WTC11 (cell line): ENCODE measurements at regions not wholly inside any gene's neighbourhood (a gene's known extent, or its start where the extent isn't known, plus 50 kb on each side); places are given as distances from the start of the nearest gene placed in this dataset.

ENCODE experiments used
- ATAC-seq: fragments of 200-7000 bp; cut with Tn5 transposase; 2 replicates; pipeline ENCODE4 v1.10.0; 2021; ENCODE audit warnings: mild to moderate bottlenecking, moderate library complexity
- CTCF ChIA-PET: fragments of 300-600 bp; sonication (Branson Sonifier 250); formaldehyde crosslinking; loops from one replicate; lab custom pipeline; 2021; ENCODE audit warnings: antibody characterized with exemption; lab: Charles Lee
- POLR2A ChIA-PET: fragments of 350-600 bp; sonication (Branson Sonifier 250); formaldehyde crosslinking; loops from one replicate; lab custom pipeline; 2021; ENCODE audit warnings: antibody characterized with exemption; lab: Charles Lee
- DNase-seq: peaks from one replicate; pipeline ENCODE4 v3.0.0; 2021; ENCODE audit warnings: low spot score
- H3K27ac Mint-ChIP-seq: 2 replicates; pipeline ENCODE4 v1.8.0; 2021; ENCODE audit warnings: mixed read lengths
- H3K27me3 Mint-ChIP-seq: 2 replicates; pipeline ENCODE4 v1.8.0; 2021; ENCODE audit warnings: low read depth, mild to moderate bottlenecking, moderate library complexity, mixed read lengths
- H3K36me3 Mint-ChIP-seq: 2 replicates; pipeline ENCODE4 v1.8.0; 2021; ENCODE audit warnings: mixed read lengths
- H3K4me1 Mint-ChIP-seq: 2 replicates; pipeline ENCODE4 v1.8.0; 2022; ENCODE audit warnings: mixed read lengths
- H3K4me3 Mint-ChIP-seq: 2 replicates; pipeline ENCODE4 v1.8.0; 2021; ENCODE audit warnings: mild to moderate bottlenecking, moderate library complexity, mixed read lengths
- H3K9me3 Mint-ChIP-seq: 2 replicates; pipeline ENCODE4 v1.8.0; 2021; ENCODE audit warnings: mixed read lengths
- CBFB ChIP-seq: sonication (generic); formaldehyde crosslinking; IDR thresholded peaks from 2 replicates; pipeline ENCODE4 v1.8.1; 2022; ENCODE audit warnings: mild to moderate bottlenecking, low read depth, missing genetic modification reagents
- CREB1 ChIP-seq: sonication (generic); formaldehyde crosslinking; IDR thresholded peaks from 2 replicates; pipeline ENCODE4 v1.8.0; 2023; ENCODE audit warnings: mild to moderate bottlenecking, missing genetic modification reagents
- ELF4 ChIP-seq: sonication (generic); formaldehyde crosslinking; IDR thresholded peaks from 2 replicates; pipeline ENCODE4 v1.8.1; 2022; ENCODE audit warnings: low read depth, mild to moderate bottlenecking, moderate library complexity, missing genetic modification reagents
- GRHL2 ChIP-seq: fragments of 250-450 bp; sonication (Bioruptor Pico); IDR thresholded peaks from 2 replicates; pipeline ENCODE4 v1.8.0; 2022; ENCODE audit warnings: mild to moderate bottlenecking, moderate library complexity; ENCODE audit not compliant: insufficient replicate concordance, severe bottlenecking
- SMAD4 ChIP-seq: sonication (generic); formaldehyde crosslinking; IDR thresholded peaks from 2 replicates; pipeline ENCODE4 v1.8.0; 2022; ENCODE audit warnings: mild to moderate bottlenecking, missing genetic modification reagents
- SP1 ChIP-seq: sonication (generic); formaldehyde crosslinking; conservative IDR thresholded peaks from 2 replicates; pipeline ENCODE4 v1.8.1; 2022; ENCODE audit warnings: missing genetic modification reagents
- ZNF219 ChIP-seq: sonication (generic); formaldehyde crosslinking; IDR thresholded peaks from 2 replicates; pipeline ENCODE4 v1.8.0; 2023; ENCODE audit warnings: missing genetic modification reagents, mild to moderate bottlenecking, borderline replicate concordance
- ZNF232 ChIP-seq: sonication (generic); formaldehyde crosslinking; IDR thresholded peaks from 2 replicates; pipeline ENCODE4 v1.8.0; 2022; ENCODE audit warnings: mild to moderate bottlenecking, missing genetic modification reagents
- TF ChIP-seq, protein P1 (sequence below): fragments of 250-450 bp; sonication (Bioruptor Pico); IDR thresholded peaks from 2 replicates; pipeline ENCODE4 v1.9.0; 2021; ENCODE audit warnings: mild to moderate bottlenecking, borderline replicate concordance
- TF ChIP-seq, protein P2 (sequence below): sonication (generic); formaldehyde crosslinking; IDR thresholded peaks from 2 replicates; pipeline ENCODE4 v1.8.1; 2022; ENCODE audit warnings: missing genetic modification reagents, borderline replicate concordance
- TF ChIP-seq, protein P3 (sequence below): sonication (generic); formaldehyde crosslinking; IDR thresholded peaks from 2 replicates; pipeline ENCODE4 v1.8.0; 2022; ENCODE audit warnings: mild to moderate bottlenecking, missing genetic modification reagents
- TF ChIP-seq, protein P4 (sequence below): sonication (generic); formaldehyde crosslinking; IDR thresholded peaks from 2 replicates; pipeline ENCODE4 v1.8.0; 2023; ENCODE audit warnings: missing genetic modification reagents, mild to moderate bottlenecking, borderline replicate concordance
- TF ChIP-seq, protein P5 (sequence below): sonication (generic); formaldehyde crosslinking; IDR thresholded peaks from 2 replicates; pipeline ENCODE4 v1.8.0; 2022; ENCODE audit warnings: missing genetic modification reagents
- TF ChIP-seq, protein P6 (sequence below): fragments of 250-450 bp; sonication (Bioruptor Pico); IDR thresholded peaks from 2 replicates; pipeline ENCODE4 v1.8.0; 2021; ENCODE audit warnings: mild to moderate bottlenecking
- TF ChIP-seq, protein P7 (sequence below): fragments of 250-450 bp; sonication (Bioruptor Pico); IDR thresholded peaks from 2 replicates; pipeline ENCODE4 v2.1.2; 2022; ENCODE audit warnings: mild to moderate bottlenecking, moderate library complexity

DNA sequence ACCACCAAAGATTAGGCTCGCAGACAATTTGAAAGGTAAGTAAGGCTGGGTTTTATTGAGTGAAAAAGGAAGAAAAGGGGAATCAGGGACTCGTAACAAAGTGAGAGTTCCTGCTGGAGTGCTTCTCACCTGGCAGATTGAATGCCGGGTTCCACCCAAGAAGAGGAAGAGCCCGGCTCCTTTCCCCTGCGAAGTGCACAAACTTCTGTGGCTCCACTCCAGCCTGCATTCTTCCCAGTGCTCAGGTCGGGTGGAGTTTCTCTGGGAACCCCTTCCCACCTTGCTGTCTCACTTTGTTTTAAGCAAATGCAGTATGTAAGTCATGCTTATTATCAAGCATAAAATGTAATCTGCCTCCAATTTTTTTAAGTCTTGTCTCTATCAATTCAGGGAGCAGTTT lies 87.1 kb upstream of the TMEM106B start (continued):
- TF ChIP-seq, protein P1, sequence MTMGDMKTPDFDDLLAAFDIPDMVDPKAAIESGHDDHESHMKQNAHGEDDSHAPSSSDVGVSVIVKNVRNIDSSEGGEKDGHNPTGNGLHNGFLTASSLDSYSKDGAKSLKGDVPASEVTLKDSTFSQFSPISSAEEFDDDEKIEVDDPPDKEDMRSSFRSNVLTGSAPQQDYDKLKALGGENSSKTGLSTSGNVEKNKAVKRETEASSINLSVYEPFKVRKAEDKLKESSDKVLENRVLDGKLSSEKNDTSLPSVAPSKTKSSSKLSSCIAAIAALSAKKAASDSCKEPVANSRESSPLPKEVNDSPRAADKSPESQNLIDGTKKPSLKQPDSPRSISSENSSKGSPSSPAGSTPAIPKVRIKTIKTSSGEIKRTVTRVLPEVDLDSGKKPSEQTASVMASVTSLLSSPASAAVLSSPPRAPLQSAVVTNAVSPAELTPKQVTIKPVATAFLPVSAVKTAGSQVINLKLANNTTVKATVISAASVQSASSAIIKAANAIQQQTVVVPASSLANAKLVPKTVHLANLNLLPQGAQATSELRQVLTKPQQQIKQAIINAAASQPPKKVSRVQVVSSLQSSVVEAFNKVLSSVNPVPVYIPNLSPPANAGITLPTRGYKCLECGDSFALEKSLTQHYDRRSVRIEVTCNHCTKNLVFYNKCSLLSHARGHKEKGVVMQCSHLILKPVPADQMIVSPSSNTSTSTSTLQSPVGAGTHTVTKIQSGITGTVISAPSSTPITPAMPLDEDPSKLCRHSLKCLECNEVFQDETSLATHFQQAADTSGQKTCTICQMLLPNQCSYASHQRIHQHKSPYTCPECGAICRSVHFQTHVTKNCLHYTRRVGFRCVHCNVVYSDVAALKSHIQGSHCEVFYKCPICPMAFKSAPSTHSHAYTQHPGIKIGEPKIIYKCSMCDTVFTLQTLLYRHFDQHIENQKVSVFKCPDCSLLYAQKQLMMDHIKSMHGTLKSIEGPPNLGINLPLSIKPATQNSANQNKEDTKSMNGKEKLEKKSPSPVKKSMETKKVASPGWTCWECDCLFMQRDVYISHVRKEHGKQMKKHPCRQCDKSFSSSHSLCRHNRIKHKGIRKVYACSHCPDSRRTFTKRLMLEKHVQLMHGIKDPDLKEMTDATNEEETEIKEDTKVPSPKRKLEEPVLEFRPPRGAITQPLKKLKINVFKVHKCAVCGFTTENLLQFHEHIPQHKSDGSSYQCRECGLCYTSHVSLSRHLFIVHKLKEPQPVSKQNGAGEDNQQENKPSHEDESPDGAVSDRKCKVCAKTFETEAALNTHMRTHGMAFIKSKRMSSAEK = no peak
- TF ChIP-seq SP1 = no peak
- TF ChIP-seq, protein P2, sequence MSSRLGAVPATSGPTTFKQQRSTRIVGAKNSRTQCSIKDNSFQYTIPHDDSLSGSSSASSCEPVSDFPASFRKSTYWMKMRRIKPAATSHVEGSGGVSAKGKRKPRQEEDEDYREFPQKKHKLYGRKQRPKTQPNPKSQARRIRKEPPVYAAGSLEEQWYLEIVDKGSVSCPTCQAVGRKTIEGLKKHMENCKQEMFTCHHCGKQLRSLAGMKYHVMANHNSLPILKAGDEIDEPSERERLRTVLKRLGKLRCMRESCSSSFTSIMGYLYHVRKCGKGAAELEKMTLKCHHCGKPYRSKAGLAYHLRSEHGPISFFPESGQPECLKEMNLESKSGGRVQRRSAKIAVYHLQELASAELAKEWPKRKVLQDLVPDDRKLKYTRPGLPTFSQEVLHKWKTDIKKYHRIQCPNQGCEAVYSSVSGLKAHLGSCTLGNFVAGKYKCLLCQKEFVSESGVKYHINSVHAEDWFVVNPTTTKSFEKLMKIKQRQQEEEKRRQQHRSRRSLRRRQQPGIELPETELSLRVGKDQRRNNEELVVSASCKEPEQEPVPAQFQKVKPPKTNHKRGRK (CRISPR knock-in tag) = no peak
- TF ChIP-seq, protein P3, sequence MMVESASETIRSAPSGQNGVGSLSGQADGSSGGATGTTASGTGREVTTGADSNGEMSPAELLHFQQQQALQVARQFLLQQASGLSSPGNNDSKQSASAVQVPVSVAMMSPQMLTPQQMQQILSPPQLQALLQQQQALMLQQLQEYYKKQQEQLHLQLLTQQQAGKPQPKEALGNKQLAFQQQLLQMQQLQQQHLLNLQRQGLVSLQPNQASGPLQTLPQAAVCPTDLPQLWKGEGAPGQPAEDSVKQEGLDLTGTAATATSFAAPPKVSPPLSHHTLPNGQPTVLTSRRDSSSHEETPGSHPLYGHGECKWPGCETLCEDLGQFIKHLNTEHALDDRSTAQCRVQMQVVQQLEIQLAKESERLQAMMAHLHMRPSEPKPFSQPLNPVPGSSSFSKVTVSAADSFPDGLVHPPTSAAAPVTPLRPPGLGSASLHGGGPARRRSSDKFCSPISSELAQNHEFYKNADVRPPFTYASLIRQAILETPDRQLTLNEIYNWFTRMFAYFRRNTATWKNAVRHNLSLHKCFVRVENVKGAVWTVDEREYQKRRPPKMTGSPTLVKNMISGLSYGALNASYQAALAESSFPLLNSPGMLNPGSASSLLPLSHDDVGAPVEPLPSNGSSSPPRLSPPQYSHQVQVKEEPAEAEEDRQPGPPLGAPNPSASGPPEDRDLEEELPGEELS (CRISPR knock-in tag) = no peak
- no peak for TF ChIP-seq CREB1 (CRISPR knock-in tag)
- TF ChIP-seq, all 79 proteins: peak for 0

DNA sequence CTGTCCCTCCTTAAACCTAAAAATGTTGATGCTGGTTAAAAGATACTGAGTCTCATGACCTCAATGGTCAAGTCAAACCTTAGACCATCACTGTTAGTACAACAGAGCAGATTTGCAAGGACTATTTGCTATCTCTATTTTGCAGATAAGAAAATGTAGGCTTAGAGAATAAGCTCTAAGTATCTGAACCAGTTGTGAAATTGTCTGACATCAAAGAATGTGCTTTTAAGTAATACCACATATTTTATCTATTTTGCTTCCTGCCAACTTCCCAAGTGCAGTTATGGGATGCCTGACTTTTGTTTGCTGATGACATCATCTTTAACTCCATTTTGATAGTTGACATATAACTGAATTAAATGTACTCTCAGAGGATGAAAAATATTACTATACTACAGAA lies 83.6 kb upstream of the TMEM106B start:
- H3K4me1 Mint-ChIP-seq = no peaks in the 10 kb centered on the region

More for the DNA sequence above, 83.6 kb upstream of the TMEM106B start:
- no peaks in the 10 kb centered on the region for H3K27me3 Mint-ChIP-seq
- POLR2A ChIA-PET = no interaction called here
- TF ChIP-seq, protein P4, sequence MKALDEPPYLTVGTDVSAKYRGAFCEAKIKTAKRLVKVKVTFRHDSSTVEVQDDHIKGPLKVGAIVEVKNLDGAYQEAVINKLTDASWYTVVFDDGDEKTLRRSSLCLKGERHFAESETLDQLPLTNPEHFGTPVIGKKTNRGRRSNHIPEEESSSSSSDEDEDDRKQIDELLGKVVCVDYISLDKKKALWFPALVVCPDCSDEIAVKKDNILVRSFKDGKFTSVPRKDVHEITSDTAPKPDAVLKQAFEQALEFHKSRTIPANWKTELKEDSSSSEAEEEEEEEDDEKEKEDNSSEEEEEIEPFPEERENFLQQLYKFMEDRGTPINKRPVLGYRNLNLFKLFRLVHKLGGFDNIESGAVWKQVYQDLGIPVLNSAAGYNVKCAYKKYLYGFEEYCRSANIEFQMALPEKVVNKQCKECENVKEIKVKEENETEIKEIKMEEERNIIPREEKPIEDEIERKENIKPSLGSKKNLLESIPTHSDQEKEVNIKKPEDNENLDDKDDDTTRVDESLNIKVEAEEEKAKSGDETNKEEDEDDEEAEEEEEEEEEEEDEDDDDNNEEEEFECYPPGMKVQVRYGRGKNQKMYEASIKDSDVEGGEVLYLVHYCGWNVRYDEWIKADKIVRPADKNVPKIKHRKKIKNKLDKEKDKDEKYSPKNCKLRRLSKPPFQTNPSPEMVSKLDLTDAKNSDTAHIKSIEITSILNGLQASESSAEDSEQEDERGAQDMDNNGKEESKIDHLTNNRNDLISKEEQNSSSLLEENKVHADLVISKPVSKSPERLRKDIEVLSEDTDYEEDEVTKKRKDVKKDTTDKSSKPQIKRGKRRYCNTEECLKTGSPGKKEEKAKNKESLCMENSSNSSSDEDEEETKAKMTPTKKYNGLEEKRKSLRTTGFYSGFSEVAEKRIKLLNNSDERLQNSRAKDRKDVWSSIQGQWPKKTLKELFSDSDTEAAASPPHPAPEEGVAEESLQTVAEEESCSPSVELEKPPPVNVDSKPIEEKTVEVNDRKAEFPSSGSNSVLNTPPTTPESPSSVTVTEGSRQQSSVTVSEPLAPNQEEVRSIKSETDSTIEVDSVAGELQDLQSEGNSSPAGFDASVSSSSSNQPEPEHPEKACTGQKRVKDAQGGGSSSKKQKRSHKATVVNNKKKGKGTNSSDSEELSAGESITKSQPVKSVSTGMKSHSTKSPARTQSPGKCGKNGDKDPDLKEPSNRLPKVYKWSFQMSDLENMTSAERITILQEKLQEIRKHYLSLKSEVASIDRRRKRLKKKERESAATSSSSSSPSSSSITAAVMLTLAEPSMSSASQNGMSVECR (CRISPR knock-in tag) = no peak
- TF ChIP-seq, protein P5, sequence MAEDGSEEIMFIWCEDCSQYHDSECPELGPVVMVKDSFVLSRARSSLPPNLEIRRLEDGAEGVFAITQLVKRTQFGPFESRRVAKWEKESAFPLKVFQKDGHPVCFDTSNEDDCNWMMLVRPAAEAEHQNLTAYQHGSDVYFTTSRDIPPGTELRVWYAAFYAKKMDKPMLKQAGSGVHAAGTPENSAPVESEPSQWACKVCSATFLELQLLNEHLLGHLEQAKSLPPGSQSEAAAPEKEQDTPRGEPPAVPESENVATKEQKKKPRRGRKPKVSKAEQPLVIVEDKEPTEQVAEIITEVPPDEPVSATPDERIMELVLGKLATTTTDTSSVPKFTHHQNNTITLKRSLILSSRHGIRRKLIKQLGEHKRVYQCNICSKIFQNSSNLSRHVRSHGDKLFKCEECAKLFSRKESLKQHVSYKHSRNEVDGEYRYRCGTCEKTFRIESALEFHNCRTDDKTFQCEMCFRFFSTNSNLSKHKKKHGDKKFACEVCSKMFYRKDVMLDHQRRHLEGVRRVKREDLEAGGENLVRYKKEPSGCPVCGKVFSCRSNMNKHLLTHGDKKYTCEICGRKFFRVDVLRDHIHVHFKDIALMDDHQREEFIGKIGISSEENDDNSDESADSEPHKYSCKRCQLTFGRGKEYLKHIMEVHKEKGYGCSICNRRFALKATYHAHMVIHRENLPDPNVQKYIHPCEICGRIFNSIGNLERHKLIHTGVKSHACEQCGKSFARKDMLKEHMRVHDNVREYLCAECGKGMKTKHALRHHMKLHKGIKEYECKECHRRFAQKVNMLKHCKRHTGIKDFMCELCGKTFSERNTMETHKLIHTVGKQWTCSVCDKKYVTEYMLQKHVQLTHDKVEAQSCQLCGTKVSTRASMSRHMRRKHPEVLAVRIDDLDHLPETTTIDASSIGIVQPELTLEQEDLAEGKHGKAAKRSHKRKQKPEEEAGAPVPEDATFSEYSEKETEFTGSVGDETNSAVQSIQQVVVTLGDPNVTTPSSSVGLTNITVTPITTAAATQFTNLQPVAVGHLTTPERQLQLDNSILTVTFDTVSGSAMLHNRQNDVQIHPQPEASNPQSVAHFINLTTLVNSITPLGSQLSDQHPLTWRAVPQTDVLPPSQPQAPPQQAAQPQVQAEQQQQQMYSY = no peak
- no peak for TF ChIP-seq ZNF219
- no peak for TF ChIP-seq ELF4 (CRISPR knock-in tag)
- TF ChIP-seq SMAD4 (CRISPR knock-in tag) = no peak
- TF ChIP-seq ZNF232 (CRISPR knock-in tag) = no peak
- TF ChIP-seq, protein P6, sequence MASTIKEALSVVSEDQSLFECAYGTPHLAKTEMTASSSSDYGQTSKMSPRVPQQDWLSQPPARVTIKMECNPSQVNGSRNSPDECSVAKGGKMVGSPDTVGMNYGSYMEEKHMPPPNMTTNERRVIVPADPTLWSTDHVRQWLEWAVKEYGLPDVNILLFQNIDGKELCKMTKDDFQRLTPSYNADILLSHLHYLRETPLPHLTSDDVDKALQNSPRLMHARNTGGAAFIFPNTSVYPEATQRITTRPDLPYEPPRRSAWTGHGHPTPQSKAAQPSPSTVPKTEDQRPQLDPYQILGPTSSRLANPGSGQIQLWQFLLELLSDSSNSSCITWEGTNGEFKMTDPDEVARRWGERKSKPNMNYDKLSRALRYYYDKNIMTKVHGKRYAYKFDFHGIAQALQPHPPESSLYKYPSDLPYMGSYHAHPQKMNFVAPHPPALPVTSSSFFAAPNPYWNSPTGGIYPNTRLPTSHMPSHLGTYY (CRISPR knock-in tag) = no peak
- no peak for TF ChIP-seq CBFB (CRISPR knock-in tag)
- TF ChIP-seq, protein P7, sequence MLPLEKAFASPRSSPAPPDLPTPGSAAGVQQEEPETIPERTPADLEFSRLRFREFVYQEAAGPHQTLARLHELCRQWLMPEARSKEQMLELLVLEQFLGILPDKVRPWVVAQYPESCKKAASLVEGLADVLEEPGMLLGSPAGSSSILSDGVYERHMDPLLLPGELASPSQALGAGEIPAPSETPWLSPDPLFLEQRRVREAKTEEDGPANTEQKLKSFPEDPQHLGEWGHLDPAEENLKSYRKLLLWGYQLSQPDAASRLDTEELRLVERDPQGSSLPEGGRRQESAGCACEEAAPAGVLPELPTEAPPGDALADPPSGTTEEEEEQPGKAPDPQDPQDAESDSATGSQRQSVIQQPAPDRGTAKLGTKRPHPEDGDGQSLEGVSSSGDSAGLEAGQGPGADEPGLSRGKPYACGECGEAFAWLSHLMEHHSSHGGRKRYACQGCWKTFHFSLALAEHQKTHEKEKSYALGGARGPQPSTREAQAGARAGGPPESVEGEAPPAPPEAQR (CRISPR knock-in tag) = no peak
- no peak for TF ChIP-seq GRHL2 (CRISPR knock-in tag)
- TF ChIP-seq, all 79 proteins: peak for 0
- H3K4me3 Mint-ChIP-seq = no peak overlapping the region
- no peaks in the 10 kb centered on the region for H3K36me3 Mint-ChIP-seq
- H3K9me3 Mint-ChIP-seq = peaks cover 3% of the 10 kb centered on the region; the same call in 1 of the 2 replicates
- CTCF ChIA-PET = interaction anchor here (0.9 kb wide), 2 partner anchors 18 to 195 kb away, joined by 3 read pairs; no protein-coding TSS in a partner anchor
- no peak for ATAC-seq
- no peak overlapping the region for H3K27ac Mint-ChIP-seq
- no peak for DNase-seq
